ENCODE measurements at regions not wholly inside any gene's neighbourhood (a gene's known extent, or its start where the extent isn't known, plus 50 kb on each side); places are given as distances from the start of the nearest gene placed in this dataset.

DNA sequence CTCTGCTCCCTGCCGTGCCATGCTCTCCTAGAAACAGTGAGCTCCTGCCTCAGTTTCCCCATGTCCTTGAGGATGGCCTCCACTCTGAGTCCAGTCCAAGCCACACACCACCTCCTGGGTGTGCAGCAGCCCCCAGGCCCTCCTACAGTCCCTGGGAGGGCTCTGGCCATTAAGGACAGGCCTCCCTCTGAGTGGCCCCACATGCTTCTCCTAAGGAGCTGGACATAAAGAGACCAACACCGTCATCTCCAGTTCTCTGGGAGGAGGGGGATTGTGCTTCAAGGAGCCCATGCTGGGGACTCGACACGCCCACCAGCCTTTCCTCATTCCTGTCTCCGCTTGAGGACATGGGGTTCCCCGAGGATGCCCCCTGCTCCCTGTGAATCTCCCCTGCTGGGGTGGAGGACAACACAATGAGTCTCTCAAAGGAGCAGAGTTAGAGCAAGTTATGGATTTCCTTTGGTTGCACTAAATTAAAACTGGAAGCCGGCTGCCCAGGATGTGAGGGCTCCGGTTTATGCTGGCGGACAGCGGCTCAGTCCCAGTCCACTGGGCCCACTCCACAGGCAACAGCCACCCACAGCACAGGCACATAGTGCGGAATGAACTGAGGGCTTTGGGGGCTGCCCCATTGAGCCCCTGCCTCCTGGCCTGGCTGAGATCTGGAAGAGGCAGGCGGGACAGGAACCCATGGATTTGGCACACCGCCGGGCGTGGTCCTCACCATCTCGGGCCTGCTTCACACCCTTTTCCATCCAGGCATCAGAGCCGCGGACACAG, 165.6 kb upstream of the IQSEC1 start:
- TF ChIP-seq, protein P1, sequence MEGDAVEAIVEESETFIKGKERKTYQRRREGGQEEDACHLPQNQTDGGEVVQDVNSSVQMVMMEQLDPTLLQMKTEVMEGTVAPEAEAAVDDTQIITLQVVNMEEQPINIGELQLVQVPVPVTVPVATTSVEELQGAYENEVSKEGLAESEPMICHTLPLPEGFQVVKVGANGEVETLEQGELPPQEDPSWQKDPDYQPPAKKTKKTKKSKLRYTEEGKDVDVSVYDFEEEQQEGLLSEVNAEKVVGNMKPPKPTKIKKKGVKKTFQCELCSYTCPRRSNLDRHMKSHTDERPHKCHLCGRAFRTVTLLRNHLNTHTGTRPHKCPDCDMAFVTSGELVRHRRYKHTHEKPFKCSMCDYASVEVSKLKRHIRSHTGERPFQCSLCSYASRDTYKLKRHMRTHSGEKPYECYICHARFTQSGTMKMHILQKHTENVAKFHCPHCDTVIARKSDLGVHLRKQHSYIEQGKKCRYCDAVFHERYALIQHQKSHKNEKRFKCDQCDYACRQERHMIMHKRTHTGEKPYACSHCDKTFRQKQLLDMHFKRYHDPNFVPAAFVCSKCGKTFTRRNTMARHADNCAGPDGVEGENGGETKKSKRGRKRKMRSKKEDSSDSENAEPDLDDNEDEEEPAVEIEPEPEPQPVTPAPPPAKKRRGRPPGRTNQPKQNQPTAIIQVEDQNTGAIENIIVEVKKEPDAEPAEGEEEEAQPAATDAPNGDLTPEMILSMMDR (IDR thresholded peaks at IDR 0.05; ENCODE audit: borderline replicate concordance, insufficient read depth, low read depth, low read length): no peak
- no peak overlapping the region for H3K4me3 ChIP-seq (ENCODE audit: low read depth, low read length)

DNA sequence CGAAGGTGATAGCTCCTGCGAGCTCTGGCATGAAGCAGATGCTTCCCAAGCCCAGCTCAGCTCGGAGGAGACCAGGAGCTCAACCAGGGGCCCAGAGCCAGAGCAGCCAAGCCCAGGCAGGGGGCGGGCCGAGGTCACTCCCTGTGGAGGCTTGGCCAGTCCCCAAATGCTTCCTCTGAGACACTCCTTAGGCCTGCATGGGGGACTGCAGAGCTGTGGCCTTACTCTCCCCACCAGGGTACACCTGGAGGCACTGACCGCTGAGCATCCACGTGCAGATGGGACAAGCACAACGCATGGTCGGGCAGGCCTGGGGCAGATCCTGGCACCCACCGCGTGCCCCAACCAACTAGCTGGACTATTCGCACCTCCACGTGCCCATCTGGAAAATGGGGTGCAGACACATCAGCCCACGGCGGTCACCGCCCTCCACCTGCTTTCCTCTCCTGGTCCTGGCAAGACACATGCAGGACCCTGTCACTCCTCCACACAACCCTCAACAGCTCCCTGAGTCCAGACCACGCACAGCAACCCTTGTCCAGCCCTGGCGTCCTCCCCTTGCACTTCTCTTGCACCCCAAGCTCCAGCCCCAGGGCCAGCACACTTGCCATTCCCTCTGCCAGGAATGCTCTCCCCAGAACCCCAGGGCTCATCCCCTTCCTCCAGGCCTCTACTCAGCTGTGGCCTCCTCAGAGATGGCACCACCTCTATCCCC, 164.7 kb upstream of the IQSEC1 start:
- TF ChIP-seq, protein P1 (IDR thresholded peaks at IDR 0.05; ENCODE audit: borderline replicate concordance, insufficient read depth, low read depth, low read length): no peak
- H3K4me3 ChIP-seq (ENCODE audit: low read depth, low read length): no peak overlapping the region

DNA sequence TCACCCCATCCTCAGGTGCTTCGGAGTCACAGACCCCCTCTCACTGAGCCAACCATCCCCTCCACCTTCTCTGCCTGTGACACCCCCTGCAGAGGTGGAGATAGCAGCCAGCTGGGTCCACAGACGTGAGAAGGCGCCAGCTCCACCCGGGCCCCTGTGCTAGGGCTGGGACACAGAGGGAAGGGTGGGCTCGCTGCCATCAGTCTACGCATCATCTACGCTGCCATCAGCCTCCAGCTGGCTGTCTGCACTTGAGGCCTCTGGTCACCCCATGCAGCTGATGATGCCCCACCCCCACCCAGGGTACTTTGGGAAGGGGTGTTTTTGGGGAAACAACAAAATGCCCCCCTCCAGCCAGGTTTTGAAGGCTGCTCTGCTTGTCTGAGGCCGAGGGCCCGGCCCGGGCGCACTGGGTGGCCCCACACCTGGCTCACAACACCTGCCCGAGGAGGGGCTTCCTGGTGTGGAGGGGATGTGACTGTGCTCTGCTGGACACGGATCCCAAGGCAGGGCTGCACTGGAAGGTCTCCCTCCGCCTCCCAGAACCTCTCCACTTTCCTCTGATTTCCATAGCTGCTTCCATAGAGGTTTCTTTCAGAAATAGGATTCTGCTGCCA, 163.4 kb upstream of the IQSEC1 start:
- no peak overlapping the region for H3K4me3 ChIP-seq (ENCODE audit: low read depth, low read length)
- TF ChIP-seq, protein P1 (IDR thresholded peaks at IDR 0.05; ENCODE audit: borderline replicate concordance, insufficient read depth, low read depth, low read length): no peak

DNA sequence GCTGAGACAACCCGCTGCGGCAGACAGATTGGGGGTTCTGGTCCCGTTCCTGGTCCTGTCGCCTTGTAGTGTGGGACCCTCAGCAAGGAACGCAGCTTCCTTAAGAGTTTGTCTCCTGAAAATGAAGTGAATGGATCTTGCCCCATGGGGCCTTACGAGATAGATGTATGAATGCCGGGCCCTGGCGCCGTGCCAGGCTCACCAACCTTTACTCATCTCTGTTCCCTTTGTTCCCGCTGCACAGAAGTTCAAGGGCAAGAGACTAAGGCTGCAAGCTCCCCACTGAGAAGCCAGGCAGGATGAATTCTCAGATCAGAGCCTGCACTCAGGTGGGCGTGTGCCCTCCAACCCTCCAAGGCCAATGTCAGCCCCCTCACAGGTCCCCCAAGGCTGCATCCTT, 162.7 kb upstream of the IQSEC1 start:
- no peak overlapping the region for H3K4me3 ChIP-seq (ENCODE audit: low read depth, low read length)
- TF ChIP-seq, protein P1 (IDR thresholded peaks at IDR 0.05; ENCODE audit: borderline replicate concordance, insufficient read depth, low read depth, low read length): no peak

DNA sequence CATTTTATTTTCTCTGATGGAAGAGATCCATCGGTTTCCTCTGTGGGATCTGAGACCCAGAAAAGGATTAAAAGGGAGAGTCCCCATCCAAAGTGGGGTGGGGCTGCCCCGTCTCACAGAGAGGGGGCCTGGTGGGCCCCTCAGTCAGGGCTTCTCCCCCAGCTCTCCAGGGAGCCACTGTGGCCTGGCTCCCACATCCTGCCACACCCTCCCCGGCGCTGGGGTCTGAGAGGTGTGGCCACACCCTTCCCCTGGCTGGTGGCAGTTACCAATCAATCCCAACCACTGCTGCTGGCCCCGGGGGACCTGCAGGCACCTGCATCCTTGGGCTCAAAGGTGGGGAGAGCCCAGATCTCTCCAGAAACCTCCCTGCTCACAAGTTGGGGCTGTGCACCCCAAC, 161.8 kb upstream of the IQSEC1 start:
- H3K4me3 ChIP-seq (ENCODE audit: low read depth, low read length): no peak overlapping the region
- TF ChIP-seq, protein P1 (IDR thresholded peaks at IDR 0.05; ENCODE audit: borderline replicate concordance, insufficient read depth, low read depth, low read length): no peak

DNA sequence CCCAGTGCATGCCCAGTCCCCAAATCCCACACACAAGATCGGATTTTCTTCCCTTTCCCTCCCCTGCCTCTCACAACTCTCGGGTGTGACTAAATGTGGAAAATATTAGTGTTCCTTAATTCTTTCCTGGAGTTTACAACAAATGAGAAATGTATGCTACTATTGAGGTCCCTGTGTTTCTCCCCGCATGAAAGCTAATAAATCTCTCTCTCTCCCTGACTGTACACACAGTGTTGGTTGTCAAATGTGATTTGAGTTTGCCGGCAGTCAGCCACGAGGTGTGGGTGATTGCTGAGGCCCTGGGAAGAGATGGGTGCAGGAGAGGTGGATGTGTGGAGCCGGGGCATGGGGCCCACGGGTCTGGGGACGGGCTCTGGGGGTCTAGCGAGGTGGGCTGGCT, 161.4 kb upstream of the IQSEC1 start:
- no peak overlapping the region for H3K4me3 ChIP-seq (ENCODE audit: low read depth, low read length)
- TF ChIP-seq, protein P1 (IDR thresholded peaks at IDR 0.05; ENCODE audit: borderline replicate concordance, insufficient read depth, low read depth, low read length): no peak
